ENCODE measurements at regions not wholly inside any gene's neighbourhood (a gene's known extent, or its start where the extent isn't known, plus 50 kb on each side); places are given as distances from the start of the nearest gene placed in this dataset.

DNA sequence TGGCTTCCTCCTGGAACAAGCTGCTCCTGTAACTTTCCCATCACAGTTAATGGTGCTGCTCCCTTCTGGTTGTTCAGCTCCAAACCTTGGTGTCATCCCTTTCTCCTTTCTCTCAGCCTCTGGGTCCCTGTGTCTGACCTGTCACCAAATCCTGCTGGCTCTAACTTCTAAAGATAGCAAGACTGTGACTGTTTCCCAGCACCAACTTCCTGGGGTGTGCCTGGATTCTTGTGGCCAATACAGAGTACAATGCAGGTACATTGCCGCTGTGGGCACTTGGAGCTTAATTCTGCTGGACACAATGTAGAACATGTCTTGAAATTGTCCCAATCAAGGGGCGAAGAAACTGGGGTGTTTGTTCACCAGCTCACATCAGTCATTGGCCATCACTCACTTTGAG, 156.7 kb upstream of the CSF3R start:
- Histone ChIP-seq H3K27ac (no peak overlapping the region), H3K9me3 (no peaks in the 10 kb centered on the region), H3K4me2 (no peak overlapping the region), H3K4me1 (no peaks in the 10 kb centered on the region), H3K4me3 (no peak overlapping the region)
- ChIA-PET POLR2A (no interaction called here), CTCF (interaction anchor here (1.3 to 2.6 kb wide), 2 partner anchors 10 to 63 kb away, joined by 4 to 7 read pairs; no protein-coding TSS in a partner anchor)
- no peak for TF ChIP-seq HDAC2 (IDR thresholded peaks at IDR 0.05)
- TF ChIP-seq HOXB13 (CRISPR knock-in tag; IDR thresholded peaks at IDR 0.05; ENCODE audit: low read depth) = no peak
- no peak for TF ChIP-seq POLR2AphosphoS2 (conservative IDR thresholded peaks at IDR 0.05; ENCODE audit: low read length)
- TF ChIP-seq, protein P1, sequence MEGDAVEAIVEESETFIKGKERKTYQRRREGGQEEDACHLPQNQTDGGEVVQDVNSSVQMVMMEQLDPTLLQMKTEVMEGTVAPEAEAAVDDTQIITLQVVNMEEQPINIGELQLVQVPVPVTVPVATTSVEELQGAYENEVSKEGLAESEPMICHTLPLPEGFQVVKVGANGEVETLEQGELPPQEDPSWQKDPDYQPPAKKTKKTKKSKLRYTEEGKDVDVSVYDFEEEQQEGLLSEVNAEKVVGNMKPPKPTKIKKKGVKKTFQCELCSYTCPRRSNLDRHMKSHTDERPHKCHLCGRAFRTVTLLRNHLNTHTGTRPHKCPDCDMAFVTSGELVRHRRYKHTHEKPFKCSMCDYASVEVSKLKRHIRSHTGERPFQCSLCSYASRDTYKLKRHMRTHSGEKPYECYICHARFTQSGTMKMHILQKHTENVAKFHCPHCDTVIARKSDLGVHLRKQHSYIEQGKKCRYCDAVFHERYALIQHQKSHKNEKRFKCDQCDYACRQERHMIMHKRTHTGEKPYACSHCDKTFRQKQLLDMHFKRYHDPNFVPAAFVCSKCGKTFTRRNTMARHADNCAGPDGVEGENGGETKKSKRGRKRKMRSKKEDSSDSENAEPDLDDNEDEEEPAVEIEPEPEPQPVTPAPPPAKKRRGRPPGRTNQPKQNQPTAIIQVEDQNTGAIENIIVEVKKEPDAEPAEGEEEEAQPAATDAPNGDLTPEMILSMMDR (IDR thresholded peaks at IDR 0.05) = no peak
- no peak for TF ChIP-seq CBX2 (IDR thresholded peaks at IDR 0.05; ENCODE audit: borderline replicate concordance, low read depth)
- TF ChIP-seq KDM1A (IDR thresholded peaks at IDR 0.05; ENCODE audit: low read depth) = no peak
- no peak for TF ChIP-seq ZNF302 (CRISPR knock-in tag; IDR thresholded peaks at IDR 0.05)
- no peak for TF ChIP-seq ZSCAN20 (CRISPR knock-in tag; IDR thresholded peaks at IDR 0.05)
- no peak for TF ChIP-seq MAZ (IDR thresholded peaks at IDR 0.05; ENCODE audit: borderline replicate concordance, low read depth, low read length)
- TF ChIP-seq NPAS2 (CRISPR knock-in tag; IDR thresholded peaks at IDR 0.05; ENCODE audit: borderline replicate concordance) = no peak
- no peak for TF ChIP-seq MYC (IDR thresholded peaks at IDR 0.05; ENCODE audit: borderline replicate concordance, low read length)
- TF ChIP-seq MAFK (IDR thresholded peaks at IDR 0.05; ENCODE audit: partially characterized antibody) = no peak
- TF ChIP-seq ESRRA (IDR thresholded peaks at IDR 0.05; ENCODE audit: borderline replicate concordance, low read length) = no peak
- no peak for TF ChIP-seq CHD4 (IDR thresholded peaks at IDR 0.05; ENCODE audit: borderline replicate concordance)
- TF ChIP-seq RFX5 (IDR thresholded peaks at IDR 0.05) = no peak
- no peak for TF ChIP-seq CBX8 (IDR thresholded peaks at IDR 0.05)
- FAIRE-seq (no peak), ATAC-seq (no peak), DNase-seq (ENCODE audit: low read depth in 1 of 2, low spot score in 1 of 2) (no peak)
- 49% methylated on average over 2 of the region's 2 CpGs for WGBS (ENCODE audit: missing lambda C conversion rate)

DNA sequence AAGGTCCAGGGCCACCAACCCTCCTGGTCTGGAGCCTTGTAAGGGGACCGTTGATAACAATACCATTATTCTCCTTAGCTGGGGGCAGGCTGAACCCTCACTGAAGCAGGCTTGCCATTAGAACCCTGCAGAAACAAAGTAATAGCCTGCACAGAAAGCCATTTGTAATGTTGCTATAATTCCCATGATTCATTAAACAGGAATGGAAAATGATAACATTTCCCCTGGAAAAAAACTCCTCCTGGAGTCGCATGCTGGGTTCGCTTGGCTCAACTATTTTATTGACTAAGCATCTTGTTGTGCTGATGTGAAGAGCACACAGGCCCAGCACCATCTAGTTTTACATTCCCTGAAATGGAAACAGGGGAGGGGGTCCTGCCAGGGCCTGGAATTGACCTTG, 155.6 kb upstream of the CSF3R start:
- DNase-seq (ENCODE audit: low read depth in 1 of 2, low spot score in 1 of 2) (no peak), ATAC-seq (no peak), FAIRE-seq (no peak)
- Histone ChIP-seq H3K9me3 (no peaks in the 10 kb centered on the region), H3K4me2 (no peak overlapping the region), H3K4me1 (no peaks in the 10 kb centered on the region), H3K27ac (no peak overlapping the region), H3K4me3 (no peak overlapping the region)
- POLR2A ChIA-PET = no interaction called here
- CTCF ChIA-PET = no interaction called here
- WGBS (ENCODE audit: missing lambda C conversion rate) = 31% methylated on average over 3 of the region's 3 CpGs
- TF ChIP-seq RNF2 (IDR thresholded peaks at IDR 0.05; ENCODE audit: borderline replicate concordance, low read depth) = no peak

DNA sequence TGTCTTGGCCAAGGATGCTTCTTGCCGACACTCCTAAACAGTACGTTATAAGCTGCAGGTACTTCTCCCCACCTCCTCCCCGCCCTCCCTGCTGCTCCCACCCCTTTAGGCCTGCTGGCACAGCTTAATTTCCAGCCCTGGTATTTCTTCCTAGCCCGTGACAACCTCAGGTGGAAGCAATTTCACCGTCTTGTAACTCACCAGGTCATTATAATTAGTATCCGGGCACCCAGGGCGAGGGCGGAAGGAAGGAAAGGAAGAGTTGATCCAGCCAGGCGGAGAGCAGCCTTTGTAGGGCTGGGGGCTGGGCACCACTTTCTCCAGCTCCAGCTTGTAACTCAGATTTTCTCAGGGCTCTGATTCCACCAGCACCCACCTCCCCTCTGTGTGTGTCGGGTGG, 153.5 kb upstream of the CSF3R start:
- H3K4me3 ChIP-seq = no peak overlapping the region
- H3K27ac ChIP-seq = no peak overlapping the region
- no peaks in the 10 kb centered on the region for H3K4me1 ChIP-seq
- WGBS (ENCODE audit: missing lambda C conversion rate) = 44% methylated on average over 9 of the region's 10 CpGs
- CTCF ChIA-PET = no interaction called here
- TF ChIP-seq, protein P1 (IDR thresholded peaks at IDR 0.05) = no peak
- TF ChIP-seq, protein P2, sequence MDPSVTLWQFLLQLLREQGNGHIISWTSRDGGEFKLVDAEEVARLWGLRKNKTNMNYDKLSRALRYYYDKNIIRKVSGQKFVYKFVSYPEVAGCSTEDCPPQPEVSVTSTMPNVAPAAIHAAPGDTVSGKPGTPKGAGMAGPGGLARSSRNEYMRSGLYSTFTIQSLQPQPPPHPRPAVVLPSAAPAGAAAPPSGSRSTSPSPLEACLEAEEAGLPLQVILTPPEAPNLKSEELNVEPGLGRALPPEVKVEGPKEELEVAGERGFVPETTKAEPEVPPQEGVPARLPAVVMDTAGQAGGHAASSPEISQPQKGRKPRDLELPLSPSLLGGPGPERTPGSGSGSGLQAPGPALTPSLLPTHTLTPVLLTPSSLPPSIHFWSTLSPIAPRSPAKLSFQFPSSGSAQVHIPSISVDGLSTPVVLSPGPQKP (IDR thresholded peaks at IDR 0.05; ENCODE audit: low read depth, low read length) = no peak
- TF ChIP-seq POLR2AphosphoS2 (conservative IDR thresholded peaks at IDR 0.05; ENCODE audit: low read length) = no peak
- TF ChIP-seq, protein P3, sequence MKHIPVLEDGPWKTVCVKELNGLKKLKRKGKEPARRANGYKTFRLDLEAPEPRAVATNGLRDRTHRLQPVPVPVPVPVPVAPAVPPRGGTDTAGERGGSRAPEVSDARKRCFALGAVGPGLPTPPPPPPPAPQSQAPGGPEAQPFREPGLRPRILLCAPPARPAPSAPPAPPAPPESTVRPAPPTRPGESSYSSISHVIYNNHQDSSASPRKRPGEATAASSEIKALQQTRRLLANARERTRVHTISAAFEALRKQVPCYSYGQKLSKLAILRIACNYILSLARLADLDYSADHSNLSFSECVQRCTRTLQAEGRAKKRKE (CRISPR knock-in tag; IDR thresholded peaks at IDR 0.05; ENCODE audit: low read depth) = no peak
- TF ChIP-seq, protein P4, sequence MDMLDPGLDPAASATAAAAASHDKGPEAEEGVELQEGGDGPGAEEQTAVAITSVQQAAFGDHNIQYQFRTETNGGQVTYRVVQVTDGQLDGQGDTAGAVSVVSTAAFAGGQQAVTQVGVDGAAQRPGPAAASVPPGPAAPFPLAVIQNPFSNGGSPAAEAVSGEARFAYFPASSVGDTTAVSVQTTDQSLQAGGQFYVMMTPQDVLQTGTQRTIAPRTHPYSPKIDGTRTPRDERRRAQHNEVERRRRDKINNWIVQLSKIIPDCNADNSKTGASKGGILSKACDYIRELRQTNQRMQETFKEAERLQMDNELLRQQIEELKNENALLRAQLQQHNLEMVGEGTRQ (IDR thresholded peaks at IDR 0.05) = no peak
- TF ChIP-seq POLR2A (IDR thresholded peaks at IDR 0.05; ENCODE audit: low read length) = no peak
- TF ChIP-seq MYC (IDR thresholded peaks at IDR 0.05; ENCODE audit: borderline replicate concordance, low read length) = no peak
- TF ChIP-seq, protein P5, sequence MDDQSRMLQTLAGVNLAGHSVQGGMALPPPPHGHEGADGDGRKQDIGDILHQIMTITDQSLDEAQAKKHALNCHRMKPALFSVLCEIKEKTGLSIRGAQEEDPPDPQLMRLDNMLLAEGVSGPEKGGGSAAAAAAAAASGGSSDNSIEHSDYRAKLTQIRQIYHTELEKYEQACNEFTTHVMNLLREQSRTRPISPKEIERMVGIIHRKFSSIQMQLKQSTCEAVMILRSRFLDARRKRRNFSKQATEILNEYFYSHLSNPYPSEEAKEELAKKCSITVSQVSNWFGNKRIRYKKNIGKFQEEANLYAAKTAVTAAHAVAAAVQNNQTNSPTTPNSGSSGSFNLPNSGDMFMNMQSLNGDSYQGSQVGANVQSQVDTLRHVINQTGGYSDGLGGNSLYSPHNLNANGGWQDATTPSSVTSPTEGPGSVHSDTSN (IDR thresholded peaks at IDR 0.05) = no peak
- no peak for TF ChIP-seq RNF2 (IDR thresholded peaks at IDR 0.05; ENCODE audit: borderline replicate concordance, low read depth)
- no peak for TF ChIP-seq RFX5 (IDR thresholded peaks at IDR 0.05)
- TF ChIP-seq HOXA7 (CRISPR knock-in tag; IDR thresholded peaks at IDR 0.05) = no peak
- TF ChIP-seq, protein P6, sequence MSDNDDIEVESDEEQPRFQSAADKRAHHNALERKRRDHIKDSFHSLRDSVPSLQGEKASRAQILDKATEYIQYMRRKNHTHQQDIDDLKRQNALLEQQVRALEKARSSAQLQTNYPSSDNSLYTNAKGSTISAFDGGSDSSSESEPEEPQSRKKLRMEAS (IDR thresholded peaks at IDR 0.05) = no peak
- TF ChIP-seq RCOR1 (IDR thresholded peaks at IDR 0.05; ENCODE audit: low read depth, low read length) = no peak
- H3K9me3 ChIP-seq = no peaks in the 10 kb centered on the region
- DNase-seq (ENCODE audit: low read depth in 1 of 2, low spot score in 1 of 2) (no peak), FAIRE-seq (no peak), ATAC-seq (no peak)
- POLR2A ChIA-PET = no interaction called here
- H3K4me2 ChIP-seq = no peak overlapping the region

Measured in A549 (cell line).